ENCODE measurements at regions not wholly inside any gene's neighbourhood (a gene's known extent, or its start where the extent isn't known, plus 50 kb on each side); places are given as distances from the start of the nearest gene placed in this dataset.

GRCh38 chr15:77840991-77841775 lies 208.5 kb upstream of the LINGO1 start:
- TF ChIP-seq CTCF (IDR thresholded peaks at IDR 0.05) (no peak), EP300 (IDR thresholded peaks at IDR 0.05) (no peak), POLR2AphosphoS5 (IDR thresholded peaks at IDR 0.05) (no peak)
